Urothelium cell line (cell line): ENCODE measurements at regions not wholly inside any gene's neighbourhood (a gene's known extent, or its start where the extent isn't known, plus 50 kb on each side); places are given as distances from the start of the nearest gene placed in this dataset.

Experiments
- DNase-seq: peaks from one replicate; pipeline ENCODE4 v3.0.0; 2011; ENCODE audit warnings: low spot score, mixed read lengths
- FAIRE-seq: peaks from 2 replicates; lab custom pipeline; 2011; peaks lifted over from hg19 to GRCh38; lab: Jason Lieb, UNC

DNA sequence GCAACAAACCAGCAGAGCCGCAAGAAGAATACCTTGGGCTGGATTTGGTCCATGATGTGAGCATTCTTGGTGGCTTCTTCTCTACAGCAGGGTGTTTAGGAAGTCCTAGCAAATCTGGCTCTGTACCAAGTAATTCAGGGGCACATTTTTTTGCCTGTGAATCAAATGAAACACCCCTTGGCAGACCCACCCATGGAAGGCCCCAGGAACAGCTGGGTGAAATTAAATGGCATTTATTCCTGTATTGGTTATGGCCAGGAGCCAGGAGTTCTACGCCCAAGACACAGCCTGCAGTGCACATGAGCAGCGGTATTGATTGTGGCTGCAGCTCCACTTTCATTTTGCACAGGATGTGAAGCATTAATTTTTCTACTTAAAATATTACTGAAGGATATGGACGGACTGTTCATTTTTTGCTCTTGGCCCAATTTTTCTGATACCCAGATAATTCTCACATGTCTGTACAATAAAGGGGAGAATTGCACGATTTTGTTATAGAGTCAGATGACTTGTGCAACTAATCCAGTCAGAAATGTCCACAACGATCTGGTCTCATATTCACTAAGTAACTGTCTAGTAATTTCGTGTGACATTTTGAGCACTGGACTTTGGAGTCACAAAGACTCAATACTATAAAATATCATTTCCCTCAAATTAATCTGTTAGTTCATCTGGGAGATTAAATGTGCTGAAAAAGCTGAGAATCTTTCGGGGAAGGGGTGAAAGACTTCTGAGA is 120.7 kb upstream of the APC start:
- no peak for FAIRE-seq

GRCh38 chr5:112625246-112625645 is 112.4 kb upstream of the APC start:
- DNase-seq (no peak), FAIRE-seq (no peak)

More for the DNA sequence above, 120.7 kb upstream of the APC start:
- peak; percentile 16 for DNase-seq

GRCh38 chr5:112625689-112626438 is 111.8 kb upstream of the APC start:
- DNase-seq (no peak), FAIRE-seq (no peak)

DNA sequence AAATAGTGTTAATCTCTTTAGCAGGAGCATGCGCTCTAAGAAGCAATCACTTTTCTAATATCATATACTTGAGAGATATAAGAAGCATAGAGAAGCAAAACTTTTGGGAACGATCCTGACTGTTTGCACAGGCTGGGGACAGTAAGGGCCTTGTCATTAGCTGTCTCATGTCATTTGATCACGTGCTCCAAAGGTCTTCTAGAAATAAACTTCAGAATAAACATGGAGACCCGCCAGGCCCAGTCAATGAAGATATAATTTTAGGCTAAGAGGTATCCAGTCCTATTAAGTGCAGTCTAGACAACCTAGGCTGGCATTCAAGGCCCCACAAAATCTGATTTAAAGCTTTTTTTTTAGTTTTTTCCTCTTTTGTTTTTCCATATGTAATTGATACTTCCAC is 111.0 kb upstream of the APC start:
- FAIRE-seq (no peak), DNase-seq (no peak)

GRCh38 chr5:112628214-112628980 is 109.3 kb upstream of the APC start:
- FAIRE-seq (no peak), DNase-seq (no peak)

DNA sequence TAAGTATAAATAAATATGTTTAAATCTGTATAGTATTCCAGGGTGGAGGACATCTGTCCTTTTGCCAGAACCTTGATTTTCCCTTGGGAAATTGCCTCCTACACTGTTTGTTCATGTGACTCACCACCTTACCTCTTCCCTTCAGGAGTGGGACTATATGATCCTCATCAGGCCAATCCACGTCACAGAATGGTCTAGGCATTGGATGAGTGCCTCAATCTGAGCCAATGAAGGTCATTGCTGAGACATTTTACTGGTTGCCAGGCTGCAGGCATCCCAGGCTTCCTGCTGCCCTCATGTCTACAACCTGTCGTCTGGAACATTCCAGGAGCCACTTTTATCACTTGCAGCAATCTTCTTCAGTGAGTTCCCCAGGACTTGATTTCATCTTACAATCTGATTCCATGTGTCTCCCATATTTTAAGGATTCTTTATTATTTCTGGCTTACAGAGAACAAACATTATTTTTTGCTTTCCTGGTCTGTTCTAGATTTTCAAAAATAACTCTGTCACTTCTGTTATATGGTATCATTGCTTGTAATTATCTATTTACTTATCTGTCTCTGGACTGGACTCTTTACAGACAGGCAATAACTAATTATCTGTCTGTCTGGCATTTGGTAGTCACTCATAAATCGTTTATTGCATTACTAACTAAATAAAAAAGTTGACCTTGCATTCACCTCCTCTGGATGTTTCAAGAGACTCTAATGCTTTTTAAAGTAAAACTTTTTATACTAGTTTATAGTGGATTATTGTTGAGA is 107.3 kb upstream of the APC start:
- DNase-seq (no peak), FAIRE-seq (no peak)

- FAIRE-seq (no peak), DNase-seq (no peak)
Observed at GRCh38 chr5:112634166-112634565, 103.5 kb upstream of the APC start.

GRCh38 chr5:112634796-112635195 is 102.9 kb upstream of the APC start:
- FAIRE-seq (no peak), DNase-seq (no peak)

DNA sequence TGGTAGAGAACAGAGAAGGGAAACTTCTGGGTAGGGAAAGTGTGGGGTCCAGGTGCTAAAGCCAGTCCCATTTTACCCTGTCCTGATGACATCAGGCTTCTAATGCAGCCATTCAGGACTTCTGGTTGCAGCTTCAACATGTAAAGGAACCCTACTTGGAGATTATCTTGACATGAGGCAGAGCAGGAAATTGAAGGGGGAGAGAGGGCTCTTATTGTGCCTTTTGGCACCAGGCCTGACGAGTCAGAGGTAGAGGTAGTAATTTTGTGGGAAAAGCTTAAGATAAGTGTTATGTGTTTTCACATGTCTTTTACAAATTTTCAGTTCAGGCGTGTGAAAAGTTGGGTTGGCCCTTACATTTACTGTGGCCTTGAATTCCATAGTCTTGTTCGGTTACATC is 102.4 kb upstream of the APC start:
- FAIRE-seq (no peak), DNase-seq (no peak)

DNA sequence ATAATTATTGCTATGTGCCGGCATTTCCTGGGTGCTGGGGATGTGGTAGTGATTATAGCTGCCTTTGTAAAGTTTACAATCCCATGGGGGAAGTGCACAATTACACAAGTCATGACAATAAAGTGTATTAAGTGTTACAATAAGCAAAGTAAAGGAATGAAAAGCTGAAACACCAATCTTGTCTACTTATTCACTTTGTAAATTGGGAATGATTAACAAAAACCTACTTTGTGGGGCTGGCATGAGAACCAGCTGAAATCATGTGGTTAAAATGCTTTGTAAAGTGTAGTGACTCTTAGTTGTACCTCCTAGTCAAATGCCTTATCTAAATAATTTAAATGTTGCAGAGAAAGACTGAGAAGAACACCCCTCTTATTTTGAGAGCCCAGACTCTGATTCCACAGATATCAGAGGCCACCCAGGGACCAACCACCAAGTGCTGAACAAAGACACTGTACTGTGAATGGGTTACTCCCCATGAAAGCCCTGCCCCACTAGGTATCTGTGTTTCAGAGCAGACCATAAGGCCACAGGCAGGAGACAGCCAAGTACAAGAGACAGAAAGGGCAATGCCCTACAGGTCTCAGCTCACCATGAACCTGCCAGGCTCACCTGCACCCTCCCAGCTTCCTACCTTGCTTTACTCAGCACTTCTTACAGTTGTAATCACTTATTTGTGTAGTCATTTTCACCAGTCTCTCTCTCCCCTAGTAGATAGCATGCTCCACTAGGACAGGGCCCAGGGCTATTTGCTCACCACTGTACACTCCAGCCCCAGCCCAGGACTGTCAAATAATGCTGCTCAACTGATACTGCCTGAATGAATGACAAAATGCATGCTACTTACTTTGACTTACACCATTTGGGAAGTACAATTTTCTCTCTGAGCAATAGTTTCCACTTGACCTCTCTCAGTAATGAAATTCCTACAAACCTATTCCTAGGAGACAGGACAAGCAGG is 101.6 kb upstream of the APC start:
- no peak for DNase-seq
- FAIRE-seq, result no peak

DNA sequence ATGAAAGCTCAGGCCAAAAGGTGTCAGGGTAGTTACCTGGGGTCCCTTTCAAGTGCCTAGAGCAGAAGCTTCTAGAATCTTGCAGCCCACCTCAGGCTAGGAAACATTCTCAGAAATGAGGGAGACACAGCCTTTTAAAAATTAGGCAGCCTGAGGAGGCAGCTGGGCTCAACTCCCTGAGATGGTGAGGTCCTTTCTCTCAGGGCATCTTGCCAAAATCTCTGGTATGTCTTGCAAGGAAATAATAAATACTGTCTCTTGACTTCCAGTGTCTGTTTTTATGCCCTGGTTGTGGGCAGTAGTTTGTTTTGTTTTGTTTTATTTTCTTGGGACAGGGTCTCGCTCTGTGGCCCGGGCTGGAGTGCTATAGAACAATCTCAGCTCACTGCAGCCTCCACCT is 100.9 kb upstream of the APC start:
- FAIRE-seq (no peak), DNase-seq (no peak)

GRCh38 chr5:112637343-112637742 is 100.3 kb upstream of the APC start:
- DNase-seq, result no peak
- no peak for FAIRE-seq

DNA sequence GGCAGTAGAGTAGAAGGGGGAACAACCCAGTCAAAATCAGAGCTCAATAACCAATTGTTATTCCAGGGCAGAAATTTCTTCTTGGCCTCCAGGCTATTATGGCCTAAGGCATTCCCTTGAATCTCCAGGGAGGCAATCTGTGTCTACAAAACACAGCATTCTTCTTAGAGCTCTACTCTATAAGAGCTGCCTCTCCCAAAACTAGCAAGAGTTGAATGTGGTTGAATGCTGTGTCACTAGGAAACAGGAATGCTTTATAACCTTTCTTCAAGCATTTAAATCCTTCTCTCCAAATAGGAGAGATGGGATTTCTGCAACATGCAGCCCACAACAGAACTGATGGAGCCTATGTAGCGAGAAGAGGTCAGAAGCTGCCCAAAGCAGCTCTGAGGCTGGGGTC is 97.1 kb upstream of the APC start:
- FAIRE-seq, result no peak
- no peak for DNase-seq

GRCh38 chr5:112641515-112642110 is 96.1 kb upstream of the APC start:
- DNase-seq, result no peak
- FAIRE-seq, result no peak

GRCh38 chr5:112642885-112643284 is 94.8 kb upstream of the APC start:
- FAIRE-seq (no peak), DNase-seq (no peak)

GRCh38 chr5:112643339-112643971 is 94.2 kb upstream of the APC start:
- FAIRE-seq (no peak), DNase-seq (no peak)

DNA sequence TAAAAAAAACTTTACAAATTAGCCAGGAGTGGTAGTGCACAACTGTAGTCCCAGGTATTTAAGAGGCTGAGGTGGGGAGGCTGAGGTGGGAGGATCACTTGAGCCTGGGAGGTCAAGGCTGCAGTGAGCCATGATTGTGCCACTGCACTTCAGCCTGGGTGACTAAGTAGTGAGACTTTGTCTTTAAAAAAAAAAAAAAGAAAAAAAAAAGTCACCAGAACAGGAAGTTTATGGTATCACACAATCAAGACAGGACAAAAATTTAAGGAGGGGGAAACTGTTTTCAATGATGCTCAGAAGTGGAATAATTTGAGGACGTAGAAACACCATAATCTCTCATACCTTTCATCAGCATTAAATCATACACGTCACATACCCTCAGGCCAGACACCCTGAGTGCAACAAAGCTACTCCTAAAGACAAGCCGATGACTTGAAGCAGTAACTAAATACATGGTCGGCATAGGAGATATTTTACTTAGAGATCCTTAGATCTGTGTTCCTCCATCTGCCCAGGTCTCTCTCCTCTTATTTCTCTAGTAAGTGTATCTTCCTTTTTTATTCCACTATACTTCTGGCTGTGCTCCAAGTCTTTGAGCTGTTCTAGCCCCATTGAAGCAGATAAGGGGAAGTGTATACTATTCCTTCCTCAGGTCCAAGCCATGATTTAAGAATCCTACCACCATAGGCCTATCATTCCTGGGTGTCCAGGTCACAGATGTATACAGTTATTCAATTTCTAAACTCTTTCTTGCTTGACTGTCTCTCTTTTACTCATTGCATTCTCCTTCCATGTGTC is 91.3 kb upstream of the APC start:
- FAIRE-seq (no peak), DNase-seq (no peak)

- no peak for FAIRE-seq
- no peak for DNase-seq
Observed at GRCh38 chr5:112647428-112647827, 90.3 kb upstream of the APC start.
